GM21515 (cell line): ENCODE measurements at regions not wholly inside any gene's neighbourhood (a gene's known extent, or its start where the extent isn't known, plus 50 kb on each side); places are given as distances from the start of the nearest gene placed in this dataset.
"Not testable (repeated sequence)": the region's sequence is repeated elsewhere in the genome, so short reads cannot be mapped to it uniquely, and the experiment has no call there.

Experiments used
- ATAC-seq: cut with Tn5 transposase; IDR thresholded peaks from one replicate; pipeline ENCODE4 v1.9.1; 2021; ENCODE audit not compliant: unreplicated experiment

DNA sequence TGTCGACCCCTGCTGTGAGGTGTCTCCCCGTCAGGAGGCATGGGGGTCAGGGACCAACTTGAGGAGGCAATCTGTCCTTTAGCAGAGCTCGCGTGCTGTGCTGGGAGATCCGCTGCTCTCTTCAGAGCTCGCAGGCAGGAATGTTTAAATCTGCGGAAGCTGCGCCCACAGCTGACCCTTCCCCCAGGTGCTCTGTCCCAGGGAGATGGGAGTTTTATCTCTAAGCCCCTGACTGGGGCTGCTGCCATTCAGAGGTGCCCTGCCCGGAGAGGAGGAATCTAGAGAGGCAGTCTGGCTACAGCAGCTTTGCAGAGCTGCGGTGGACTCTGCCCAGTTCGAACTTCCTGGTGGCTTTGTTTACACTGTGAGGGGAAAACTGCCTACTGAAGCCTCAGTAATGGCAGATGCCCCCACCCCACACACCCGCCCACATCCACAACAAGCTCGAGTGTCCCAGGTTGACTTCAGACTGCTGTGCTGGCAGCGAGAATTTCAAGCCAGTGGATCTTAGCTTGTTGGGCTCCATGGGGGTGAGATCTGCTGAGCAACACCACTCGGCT, 133.1 kb downstream of the CENPC start:
- not testable (repeated sequence) for ATAC-seq

DNA sequence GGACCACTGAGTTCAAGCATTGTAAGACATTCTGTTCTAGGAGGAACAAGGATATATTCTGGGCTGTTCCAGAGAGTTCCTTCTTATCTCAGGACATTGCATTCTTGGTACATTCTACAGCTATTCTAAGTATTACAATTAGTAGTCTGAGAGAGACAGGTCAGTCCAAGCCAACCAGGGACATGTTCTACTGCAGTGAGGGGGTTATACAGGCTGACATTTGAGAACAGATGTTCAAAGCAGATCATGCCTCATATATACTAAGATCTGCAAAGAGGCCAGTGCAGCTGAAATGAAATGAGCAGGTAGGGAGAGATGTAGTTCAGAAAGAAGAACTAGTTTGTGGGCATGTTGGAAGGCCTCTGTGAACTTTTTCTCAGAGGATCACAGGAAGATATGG, 142.0 kb downstream of the CENPC start:
- no peak for ATAC-seq

GRCh38 chr4:67401902-67402301, 143.4 kb downstream of the CENPC start:
- no peak for ATAC-seq

DNA sequence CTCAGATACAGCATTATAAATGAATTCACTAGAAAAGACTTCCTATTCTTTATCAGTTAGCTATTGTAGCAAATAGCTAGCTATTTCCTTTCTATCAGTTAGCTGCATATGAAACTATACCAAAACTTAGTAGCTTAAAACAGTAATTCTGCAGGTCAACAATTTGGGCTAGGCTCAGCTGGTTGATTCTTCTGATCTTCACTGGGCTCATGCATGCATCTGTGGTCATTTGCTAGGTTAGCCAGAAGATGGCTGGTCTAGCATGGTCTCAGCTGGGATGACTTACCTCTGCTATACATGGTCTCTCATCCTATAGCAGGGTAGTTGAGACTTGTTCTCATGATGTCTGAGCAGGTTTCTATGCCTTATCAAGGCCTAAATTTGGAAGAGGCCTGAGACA, 147.4 kb downstream of the CENPC start:
- no peak for ATAC-seq

- no peak for ATAC-seq
Observed at GRCh38 chr4:67397031-67397430, 148.3 kb downstream of the CENPC start.

DNA sequence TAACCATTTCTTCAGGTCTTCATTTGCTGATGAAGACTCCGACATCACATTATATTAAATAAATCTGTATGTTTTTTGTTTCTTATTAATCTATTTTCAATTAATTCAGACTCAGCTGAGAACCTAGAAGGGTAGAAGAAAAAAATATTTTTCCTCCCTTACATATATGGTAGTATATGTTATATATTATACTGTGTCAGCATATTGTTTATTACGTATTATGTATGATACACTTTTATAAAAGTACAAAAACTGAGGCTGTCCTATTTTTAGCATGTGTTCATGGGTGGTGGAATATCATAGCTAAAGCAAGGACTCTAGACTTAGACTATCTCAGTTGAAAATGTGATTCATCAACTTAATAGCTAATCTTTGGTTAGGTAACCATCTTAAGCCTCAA, 149.3 kb downstream of the CENPC start:
- no peak for ATAC-seq

- ATAC-seq: no peak
Observed at GRCh38 chr4:67394879-67395278, 150.4 kb downstream of the CENPC start.

GRCh38 chr4:67393699-67394281, 151.5 kb downstream of the CENPC start:
- ATAC-seq: no peak

GRCh38 chr4:67393007-67393406, 152.3 kb downstream of the CENPC start:
- no peak for ATAC-seq

DNA sequence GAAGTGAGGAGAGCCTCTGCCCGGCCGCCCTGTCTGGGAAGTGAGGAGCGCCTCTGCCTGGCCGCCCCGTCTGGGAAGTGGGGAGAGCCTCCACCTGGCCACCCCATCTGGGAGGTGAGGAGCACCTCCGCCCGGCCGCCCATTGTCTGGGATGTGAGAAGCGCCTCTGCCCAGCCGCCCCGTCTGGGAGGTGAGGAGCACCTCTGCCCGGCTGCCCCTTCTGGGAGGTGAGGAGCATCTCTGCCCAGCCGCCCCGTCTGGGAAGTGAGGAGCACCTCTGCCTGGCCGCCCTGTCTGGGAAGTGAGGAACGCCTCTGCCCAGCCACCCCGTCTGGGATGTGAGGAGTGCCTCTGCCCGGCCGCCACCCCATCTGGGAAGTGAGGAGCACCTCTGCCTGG, 163.9 kb downstream of the CENPC start:
- ATAC-seq: not testable (repeated sequence)

DNA sequence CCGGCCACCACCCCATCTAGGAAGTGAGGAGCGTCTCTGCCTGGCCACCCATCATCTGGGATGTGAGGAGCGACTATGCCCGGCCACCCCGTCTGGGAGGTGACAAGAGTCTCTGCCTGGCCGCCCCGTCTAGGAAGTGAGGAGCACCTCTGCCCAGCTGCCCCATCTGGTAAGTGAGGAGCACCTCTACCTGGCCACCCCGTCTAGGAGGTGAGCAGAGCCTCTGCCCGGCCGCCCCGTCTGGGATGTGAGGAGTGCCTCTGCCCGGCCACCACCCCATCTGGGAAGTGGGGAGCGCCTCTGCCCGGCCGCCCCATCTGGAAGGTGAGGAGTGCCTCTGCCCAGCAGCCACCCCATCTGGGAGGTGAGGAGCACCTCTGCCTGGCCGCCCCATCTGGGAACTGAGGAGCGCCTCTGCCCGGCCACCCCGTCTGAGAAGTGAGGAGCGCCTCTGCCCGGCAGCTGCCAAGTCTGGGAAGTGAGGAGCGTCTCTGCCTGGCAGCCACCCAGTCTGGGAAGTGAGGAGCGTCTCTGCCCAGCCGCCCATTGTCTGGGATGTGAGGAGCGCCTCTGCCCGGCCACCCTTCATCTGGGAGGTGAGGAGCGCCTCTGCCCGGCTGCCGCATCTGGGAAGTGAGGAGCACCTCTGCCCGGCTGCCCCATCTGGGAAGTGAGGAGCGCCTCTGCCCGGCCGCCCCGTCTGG, 164.4 kb downstream of the CENPC start:
- ATAC-seq: not testable (repeated sequence)

DNA sequence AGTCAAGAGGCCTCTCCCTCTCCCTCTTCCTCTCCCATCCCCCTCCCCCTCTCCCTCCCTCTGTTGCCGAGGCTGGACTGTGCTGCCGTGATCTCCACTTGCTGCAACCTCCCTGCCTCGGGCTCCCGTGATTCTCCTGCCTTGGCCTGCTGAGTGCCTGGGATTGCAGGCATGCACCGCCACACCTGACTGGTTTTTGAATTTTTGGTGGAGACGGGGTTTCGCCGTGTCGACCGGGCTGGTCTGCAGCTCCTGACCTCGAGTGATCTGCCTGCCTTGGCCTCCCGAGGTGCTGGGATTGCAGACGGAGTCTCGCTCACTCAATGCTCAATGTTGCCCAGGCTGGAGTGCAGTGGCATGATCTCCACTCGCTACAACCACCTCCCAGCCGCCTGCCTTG, 165.1 kb downstream of the CENPC start:
- ATAC-seq: no peak

- ATAC-seq: no peak
Observed at GRCh38 chr4:67375291-67375690, 170.0 kb downstream of the CENPC start.

DNA sequence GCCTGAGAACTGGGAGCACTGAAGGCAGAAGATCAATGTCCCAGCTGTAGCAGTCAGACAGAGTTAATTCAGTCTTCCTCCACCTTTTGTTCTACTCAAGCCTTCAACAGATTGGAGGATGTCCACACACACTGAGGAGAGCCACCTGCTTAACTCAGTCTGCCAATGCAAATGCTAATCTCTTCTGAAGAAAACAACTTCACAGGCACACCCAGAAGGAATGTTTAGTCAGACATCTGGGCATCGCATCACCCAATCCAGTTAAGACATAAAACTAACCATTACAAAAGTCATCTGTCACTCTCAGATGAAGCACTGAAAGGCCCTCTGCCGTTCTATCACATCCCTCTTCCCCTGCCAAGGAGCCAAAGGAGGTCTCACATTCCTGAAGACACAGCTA, 173.7 kb downstream of the CENPC start:
- ATAC-seq: no peak

DNA sequence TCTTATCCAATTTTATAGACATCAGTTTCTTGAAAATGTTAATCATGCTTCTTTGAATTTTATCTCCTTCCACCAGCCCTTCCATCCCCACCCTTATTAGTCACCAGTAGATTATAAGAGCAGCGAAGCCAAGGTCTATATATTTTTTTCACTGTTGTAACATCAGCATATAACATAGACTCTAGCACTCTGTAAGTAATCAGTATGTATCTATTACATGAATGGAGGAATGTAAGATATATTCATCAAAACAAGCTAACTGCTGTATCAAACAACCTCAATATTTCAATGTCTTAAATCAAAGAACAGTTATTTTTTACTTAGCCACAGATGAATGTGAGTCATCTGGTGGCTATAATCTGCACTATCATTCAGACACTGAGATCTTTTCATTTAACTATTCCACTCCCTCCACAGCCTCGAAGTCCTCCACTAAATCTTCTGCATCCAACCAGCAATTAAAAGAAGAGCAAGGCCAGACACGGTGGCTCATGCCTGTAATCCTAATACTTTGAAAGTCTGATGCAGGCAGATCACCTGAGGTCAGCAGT, 178.9 kb downstream of the CENPC start:
- no peak for ATAC-seq

DNA sequence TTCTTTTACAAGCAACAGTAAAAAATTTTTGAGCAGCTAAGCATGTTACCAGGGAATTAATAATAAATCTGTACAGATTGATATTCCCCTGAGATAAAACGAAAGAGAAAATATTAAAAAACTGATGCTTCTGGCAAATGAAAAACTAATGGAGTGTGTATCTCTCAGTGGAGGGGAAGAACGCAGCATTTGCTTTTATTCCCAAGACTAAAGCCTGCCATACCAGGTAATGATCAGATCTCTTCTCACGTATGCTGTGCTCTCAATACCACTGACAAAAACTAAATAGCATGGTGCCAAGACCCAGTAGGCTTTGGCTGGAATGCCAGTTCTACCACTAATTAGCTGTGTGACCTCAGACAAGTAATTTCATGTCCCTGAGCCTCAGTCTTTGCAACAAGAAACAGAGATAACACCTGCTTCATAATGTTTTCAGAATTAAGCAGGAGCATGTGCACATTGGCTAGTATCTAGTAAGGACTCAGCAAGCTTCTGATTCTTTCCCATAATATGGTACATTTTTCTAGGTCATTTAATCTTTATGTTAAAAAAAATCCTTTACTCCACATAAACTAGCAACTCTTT, 179.6 kb downstream of the CENPC start:
- ATAC-seq: no peak

- no peak for ATAC-seq
Observed at GRCh38 chr4:67355806-67356205, 189.5 kb downstream of the CENPC start.

DNA sequence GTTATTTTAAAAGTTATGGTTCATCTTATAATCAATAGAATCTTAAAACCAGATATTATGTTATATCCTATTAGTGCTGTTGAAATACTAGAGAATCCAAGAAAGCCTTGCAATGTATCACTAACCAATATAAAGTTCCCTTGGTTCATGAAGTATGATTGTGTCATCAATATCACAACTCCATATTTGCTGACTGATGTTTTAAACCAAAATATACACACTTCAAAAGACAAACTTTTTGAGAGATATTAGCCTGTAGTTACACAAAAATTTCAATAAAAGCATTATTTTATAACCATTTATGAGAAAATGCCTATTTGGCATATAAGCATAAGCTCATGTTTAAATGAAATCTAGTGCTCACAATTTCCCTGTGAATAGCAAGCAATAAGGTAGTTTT, 198.6 kb downstream of the CENPC start:
- ATAC-seq: no peak

- ATAC-seq: no peak
Observed at GRCh38 chr4:67344594-67345380, 200.5 kb downstream of the CENPC start.

DNA sequence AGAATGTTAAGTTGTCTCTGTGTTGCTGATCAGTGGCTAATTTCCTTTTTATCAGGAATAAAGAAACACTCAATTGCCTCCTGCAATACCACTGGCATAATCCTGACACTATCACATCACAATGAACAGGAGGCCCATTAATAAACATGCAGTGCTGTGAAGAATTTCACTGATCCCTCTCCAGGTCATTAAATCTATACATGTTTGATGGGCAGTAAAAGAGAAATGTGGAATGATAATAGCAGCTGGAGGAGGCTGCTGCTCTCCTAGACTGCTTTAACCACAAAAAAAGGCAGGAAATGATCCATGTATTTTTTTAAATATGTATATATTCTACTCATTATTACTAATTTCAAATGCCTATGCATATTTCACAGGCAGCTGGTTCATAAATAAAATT, 202.1 kb downstream of the CENPC start:
- ATAC-seq: no peak

GRCh38 chr4:67342291-67342690, 203.0 kb downstream of the CENPC start:
- ATAC-seq: no peak
